ENCODE measurements at regions not wholly inside any gene's neighbourhood (a gene's known extent, or its start where the extent isn't known, plus 50 kb on each side); places are given as distances from the start of the nearest gene placed in this dataset.

- POLR2A ChIA-PET: no interaction called here
- Histone ChIP-seq H3K36me3 (ENCODE audit: insufficient read depth, low read length) (no peaks in the 10 kb centered on the region; the same call in 1 of the 2 replicates), H3K4me2 (ENCODE audit: low read length) (no peak overlapping the region), H3K79me2 (ENCODE audit: insufficient read depth, low read depth, low read length) (no peaks in the 10 kb centered on the region), H3K9me3 (ENCODE audit: low read length) (no peaks in the 10 kb centered on the region; the same call in 1 of the 2 replicates), H3K4me3 (ENCODE audit: low read depth, low read length, poor library complexity, severe bottlenecking) (no peak overlapping the region), H3K4me1 (ENCODE audit: insufficient read depth, low read length, poor library complexity, severe bottlenecking) (peaks cover 10% of the 10 kb centered on the region), H4K20me1 (ENCODE audit: insufficient read depth, low read length) (no peaks in the 10 kb centered on the region), H3K9me2 (ENCODE audit: insufficient read depth, low read length) (no peaks in the 10 kb centered on the region), H3K27ac (ENCODE audit: low read depth, low read length, poor library complexity, severe bottlenecking) (no peak overlapping the region), H2AFZ (ENCODE audit: low read length) (no peak overlapping the region)
- no TSS peak for BruUV-seq (replicated peaks)
- intact Hi-C loops (cut with micrococcal nuclease; ENCODE audit: unreplicated experiment): no loop called here
- CTCF ChIA-PET (ENCODE audit: unreplicated experiment): no interaction called here
- no peak for DNase-seq (ENCODE audit: low spot score)
- TF ChIP-seq CTCF (conservative IDR thresholded peaks at IDR 0.05; ENCODE audit: low read length) (no peak), EZH2phosphoT487 (IDR thresholded peaks at IDR 0.05; ENCODE audit: borderline replicate concordance, low read depth, low read length) (no peak)
Measured at GRCh38 chrX:97995834-97996233, 1112.1 kb downstream of the RPA4 start.

GRCh38 chrX:98028691-98029090, 1145.0 kb downstream of the RPA4 start:
- no peak for DNase-seq (ENCODE audit: low spot score)
- no TSS peak for BruUV-seq (replicated peaks)
- Histone ChIP-seq H3K79me2 (ENCODE audit: insufficient read depth, low read depth, low read length) (no peaks in the 10 kb centered on the region), H2AFZ (ENCODE audit: low read length) (no peak overlapping the region), H3K4me2 (ENCODE audit: low read length) (no peak overlapping the region), H3K4me1 (ENCODE audit: insufficient read depth, low read length, poor library complexity, severe bottlenecking) (no peaks in the 10 kb centered on the region), H3K9me2 (ENCODE audit: insufficient read depth, low read length) (no peaks in the 10 kb centered on the region), H3K27ac (ENCODE audit: low read depth, low read length, poor library complexity, severe bottlenecking) (no peak overlapping the region), H4K20me1 (ENCODE audit: insufficient read depth, low read length) (no peaks in the 10 kb centered on the region), H3K9me3 (ENCODE audit: low read length) (no peaks in the 10 kb centered on the region), H3K36me3 (ENCODE audit: insufficient read depth, low read length) (no peaks in the 10 kb centered on the region), H3K4me3 (ENCODE audit: low read depth, low read length, poor library complexity, severe bottlenecking) (no peak overlapping the region)
- no peak for TF ChIP-seq CTCF (conservative IDR thresholded peaks at IDR 0.05; ENCODE audit: low read length)
- TF ChIP-seq EZH2phosphoT487 (IDR thresholded peaks at IDR 0.05; ENCODE audit: borderline replicate concordance, low read depth, low read length): no peak
- POLR2A ChIA-PET: no interaction called here
- CTCF ChIA-PET (ENCODE audit: unreplicated experiment): no interaction called here
- intact Hi-C loops (cut with micrococcal nuclease; ENCODE audit: unreplicated experiment): no loop called here

- H3K4me1 ChIP-seq (ENCODE audit: insufficient read depth, low read length, poor library complexity, severe bottlenecking): no peaks in the 10 kb centered on the region
- no peak overlapping the region for H2AFZ ChIP-seq (ENCODE audit: low read length)
- no TSS peak for BruUV-seq (replicated peaks)
- TF ChIP-seq EZH2phosphoT487 (IDR thresholded peaks at IDR 0.05; ENCODE audit: borderline replicate concordance, low read depth, low read length): no peak
- no peak for TF ChIP-seq CTCF (conservative IDR thresholded peaks at IDR 0.05; ENCODE audit: low read length)
- no peaks in the 10 kb centered on the region for H4K20me1 ChIP-seq (ENCODE audit: insufficient read depth, low read length)
- H3K36me3 ChIP-seq (ENCODE audit: insufficient read depth, low read length): no peaks in the 10 kb centered on the region
- DNase-seq (ENCODE audit: low spot score): no peak
- H3K9me2 ChIP-seq (ENCODE audit: insufficient read depth, low read length): no peaks in the 10 kb centered on the region
- intact Hi-C loops (cut with micrococcal nuclease; ENCODE audit: unreplicated experiment): no loop called here
- ChIA-PET POLR2A (no interaction called here), CTCF (ENCODE audit: unreplicated experiment) (no interaction called here)
- H3K4me2 ChIP-seq (ENCODE audit: low read length): no peak overlapping the region
- no peaks in the 10 kb centered on the region for H3K79me2 ChIP-seq (ENCODE audit: insufficient read depth, low read depth, low read length)
- H3K27ac ChIP-seq (ENCODE audit: low read depth, low read length, poor library complexity, severe bottlenecking): no peak overlapping the region
- no peaks in the 10 kb centered on the region for H3K9me3 ChIP-seq (ENCODE audit: low read length)
- H3K4me3 ChIP-seq (ENCODE audit: low read depth, low read length, poor library complexity, severe bottlenecking): no peak overlapping the region
Measured at GRCh38 chrX:98029861-98030260, 1146.2 kb downstream of the RPA4 start.
